OCI-LY3 (cell line): ENCODE measurements at regions not wholly inside any gene's neighbourhood (a gene's known extent, or its start where the extent isn't known, plus 50 kb on each side); places are given as distances from the start of the nearest gene placed in this dataset.

ENCODE experiments used
- H2AFZ ChIP-seq: fragments of 200-600, 300-600 bp; shearing (Covaris generic); 2 replicates; pipeline ENCODE4 v1.6.0; 2014; ENCODE audit warnings: antibody characterized with exemption, low read depth, low read length
- H3K27ac ChIP-seq: fragments of 200-600, 300-600 bp; sonication (generic); 2 replicates; pipeline ENCODE4 v1.5.1; 2014; ENCODE audit warnings: mild to moderate bottlenecking, low read length, moderate library complexity, mixed read lengths
- H3K27me3 ChIP-seq: fragments of 200-600, 300-600 bp; sonication (generic); 2 replicates; pipeline ENCODE4 v1.6.1; 2014; ENCODE audit warnings: low read depth, low read length, mixed read lengths
- H3K36me3 ChIP-seq: fragments of 200-600, 300-600 bp; sonication (generic); replicated peaks from 2 replicates; pipeline ENCODE3; 2014; ENCODE audit warnings: low read depth, low read length, mixed read lengths
- H3K4me1 ChIP-seq: fragments of 300-600, 200-600 bp; sonication (generic); 2 replicates; pipeline ENCODE4 v1.6.1; 2014; ENCODE audit warnings: low read length, mixed read lengths
- H3K4me2 ChIP-seq: fragments of 200-600, 300-600 bp; sonication (generic); 2 replicates; pipeline ENCODE4 v1.6.1; 2014; ENCODE audit warnings: low read length, mixed read lengths
- H3K4me3 ChIP-seq: fragments of 300-600, 200-600 bp; sonication (generic); 2 replicates; pipeline ENCODE4 v1.5.1; 2014; ENCODE audit warnings: antibody characterized with exemption, mild to moderate bottlenecking, low read length, moderate library complexity
- H3K79me2 ChIP-seq: fragments of 300-600, 200-600 bp; shearing (Covaris generic); 2 replicates; pipeline ENCODE4 v1.6.1; 2014; ENCODE audit warnings: mild to moderate bottlenecking, low read length, mixed read lengths
- H3K9ac ChIP-seq: fragments of 300-600, 200-600 bp; shearing (Covaris generic); 2 replicates; pipeline ENCODE4 v1.6.0; 2014; ENCODE audit warnings: mild to moderate bottlenecking, low read length, moderate library complexity
- H3K9me3 ChIP-seq: fragments of 200-600, 300-600 bp; shearing (Covaris generic); 2 replicates; pipeline ENCODE4 v1.6.1; 2014; ENCODE audit warnings: low read length, mixed read lengths; ENCODE audit not compliant: insufficient read depth
- H4K20me1 ChIP-seq: fragments of 200-600, 300-600 bp; sonication (generic); 2 replicates; pipeline ENCODE4 v1.6.1; 2016; ENCODE audit warnings: low read length, mixed read lengths; ENCODE audit not compliant: insufficient read depth
- EZH2phosphoT487 ChIP-seq: fragments of 200-600 bp; shearing (Covaris generic); IDR thresholded peaks from 2 replicates; pipeline ENCODE4 v1.6.1; 2018; ENCODE audit warnings: antibody characterized with exemption, mixed run types, low read depth
- TF ChIP-seq, protein P1 (sequence below): fragments of 200-600, 300-600 bp; sonication (generic); IDR thresholded peaks from 2 replicates; pipeline ENCODE4 v1.5.1; 2014; ENCODE audit warnings: antibody characterized with exemption, low read length, low read depth

DNA sequence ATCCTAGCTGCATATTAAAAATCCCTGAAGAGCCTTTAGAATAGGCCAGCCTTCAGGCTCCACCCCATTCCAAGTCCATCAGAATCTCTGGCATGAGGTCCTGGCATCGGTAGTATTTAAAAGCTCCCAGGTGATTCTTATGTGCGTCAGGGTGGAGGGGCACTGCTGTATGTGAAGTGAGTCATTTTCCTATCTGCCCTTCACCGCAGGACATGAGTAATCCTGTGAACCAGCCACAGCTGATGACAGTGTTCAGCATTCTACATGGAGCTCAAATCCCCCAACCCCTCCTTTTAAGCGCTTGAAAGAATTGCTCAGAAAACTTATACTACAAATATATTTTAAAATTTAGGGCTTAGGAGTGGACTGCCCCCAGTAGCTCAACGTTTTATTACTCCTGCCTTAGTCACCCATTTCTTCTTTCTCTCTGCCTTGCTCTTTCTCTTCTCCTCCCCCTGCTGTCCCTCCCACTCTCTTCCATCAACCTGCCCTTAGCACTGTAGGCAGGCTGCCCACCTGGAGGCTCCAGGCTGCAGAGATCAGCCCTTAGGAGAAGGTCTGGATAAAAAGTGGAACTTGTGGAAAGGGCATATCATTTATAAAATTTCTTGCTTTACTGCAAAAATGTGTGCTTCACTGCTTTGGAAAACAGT, 73.8 kb upstream of the ZNF281 start:
- peak overlapping the region; percentile 47 for H3K9ac ChIP-seq
- no peaks in the 10 kb centered on the region for H3K36me3 ChIP-seq
- H2AFZ ChIP-seq = no peak overlapping the region
- peak overlapping the region; percentile 67 for H3K4me3 ChIP-seq
- peak overlapping the region; percentile 58 for H3K27ac ChIP-seq
- no peaks in the 10 kb centered on the region for H3K27me3 ChIP-seq
- no peaks in the 10 kb centered on the region for H3K79me2 ChIP-seq
- no peaks in the 10 kb centered on the region for H4K20me1 ChIP-seq
- TF ChIP-seq, protein P1, sequence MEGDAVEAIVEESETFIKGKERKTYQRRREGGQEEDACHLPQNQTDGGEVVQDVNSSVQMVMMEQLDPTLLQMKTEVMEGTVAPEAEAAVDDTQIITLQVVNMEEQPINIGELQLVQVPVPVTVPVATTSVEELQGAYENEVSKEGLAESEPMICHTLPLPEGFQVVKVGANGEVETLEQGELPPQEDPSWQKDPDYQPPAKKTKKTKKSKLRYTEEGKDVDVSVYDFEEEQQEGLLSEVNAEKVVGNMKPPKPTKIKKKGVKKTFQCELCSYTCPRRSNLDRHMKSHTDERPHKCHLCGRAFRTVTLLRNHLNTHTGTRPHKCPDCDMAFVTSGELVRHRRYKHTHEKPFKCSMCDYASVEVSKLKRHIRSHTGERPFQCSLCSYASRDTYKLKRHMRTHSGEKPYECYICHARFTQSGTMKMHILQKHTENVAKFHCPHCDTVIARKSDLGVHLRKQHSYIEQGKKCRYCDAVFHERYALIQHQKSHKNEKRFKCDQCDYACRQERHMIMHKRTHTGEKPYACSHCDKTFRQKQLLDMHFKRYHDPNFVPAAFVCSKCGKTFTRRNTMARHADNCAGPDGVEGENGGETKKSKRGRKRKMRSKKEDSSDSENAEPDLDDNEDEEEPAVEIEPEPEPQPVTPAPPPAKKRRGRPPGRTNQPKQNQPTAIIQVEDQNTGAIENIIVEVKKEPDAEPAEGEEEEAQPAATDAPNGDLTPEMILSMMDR = no peak
- no peak for TF ChIP-seq EZH2phosphoT487
- H3K9me3 ChIP-seq = no peaks in the 10 kb centered on the region
- H3K4me2 ChIP-seq = peak overlapping the region; percentile 91
- H3K4me1 ChIP-seq = peaks cover 67% of the 10 kb centered on the region

DNA sequence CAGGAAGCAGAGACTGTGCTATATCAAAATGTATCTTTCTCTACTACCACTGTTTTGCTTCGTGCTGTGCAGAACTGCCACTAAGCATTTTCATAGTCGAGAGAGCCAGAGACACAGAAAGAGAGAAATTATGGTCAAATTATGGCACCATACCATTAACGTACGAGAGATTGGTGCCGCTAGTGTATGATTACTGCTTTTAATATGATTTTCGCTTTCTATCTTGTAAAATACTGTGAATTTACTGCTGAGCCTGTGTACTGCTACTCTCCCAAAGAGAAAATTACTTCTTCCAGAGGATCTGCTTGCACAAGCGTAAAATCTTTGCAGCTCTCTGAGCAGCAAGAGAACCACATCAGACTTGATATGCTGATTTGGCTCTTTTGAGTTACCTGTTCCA, 71.1 kb upstream of the ZNF281 start:
- Histone ChIP-seq H4K20me1 (no peaks in the 10 kb centered on the region), H3K27ac (0 out of 2 replicates have a peak overlapping the region, but pooled peaks have one; percentile 0), H2AFZ (0 out of 2 replicates have a peak overlapping the region, but pooled peaks have one; percentile 45), H3K4me2 (peak overlapping the region; percentile 42), H3K36me3 (no peaks in the 10 kb centered on the region), H3K79me2 (no peaks in the 10 kb centered on the region), H3K27me3 (no peaks in the 10 kb centered on the region), H3K9me3 (no peaks in the 10 kb centered on the region), H3K4me3 (peak overlapping the region; percentile 8; the same call in 1 of the 2 replicates), H3K9ac (peak overlapping the region; percentile 5; the same call in 1 of the 2 replicates), H3K4me1 (peaks cover 62% of the 10 kb centered on the region)
- TF ChIP-seq EZH2phosphoT487 = no peak
- TF ChIP-seq, protein P1 = no peak

DNA sequence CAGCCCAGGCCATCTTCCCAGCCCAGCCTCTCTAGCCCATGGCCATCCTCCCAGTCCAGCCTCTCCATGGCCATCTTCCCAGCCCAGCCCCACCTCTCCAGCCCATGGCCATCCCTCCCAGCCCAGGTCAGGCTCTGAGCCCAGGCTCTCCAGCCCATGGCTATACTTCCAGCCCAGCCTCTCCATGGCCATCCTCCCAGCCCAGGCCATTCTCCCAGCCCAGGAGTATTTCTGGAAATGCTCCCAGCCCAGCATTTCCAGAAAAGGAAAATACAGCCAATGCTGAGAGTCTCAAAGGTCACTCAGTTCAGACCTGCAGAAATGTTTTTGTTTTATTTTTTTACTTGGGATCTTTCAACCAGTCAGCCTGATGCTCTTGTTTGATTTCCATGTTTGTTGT, 70.0 kb upstream of the ZNF281 start:
- H3K79me2 ChIP-seq = no peaks in the 10 kb centered on the region
- no peak overlapping the region for H3K9ac ChIP-seq
- no peaks in the 10 kb centered on the region for H4K20me1 ChIP-seq
- H3K36me3 ChIP-seq = no peaks in the 10 kb centered on the region
- H3K4me1 ChIP-seq = peaks cover 72% of the 10 kb centered on the region
- H3K27me3 ChIP-seq = no peaks in the 10 kb centered on the region
- no peak overlapping the region for H3K27ac ChIP-seq
- no peaks in the 10 kb centered on the region for H3K9me3 ChIP-seq
- H2AFZ ChIP-seq = no peak overlapping the region
- no peak overlapping the region for H3K4me2 ChIP-seq
- no peak overlapping the region for H3K4me3 ChIP-seq
- TF ChIP-seq, protein P1 = no peak
- TF ChIP-seq EZH2phosphoT487 = no peak

DNA sequence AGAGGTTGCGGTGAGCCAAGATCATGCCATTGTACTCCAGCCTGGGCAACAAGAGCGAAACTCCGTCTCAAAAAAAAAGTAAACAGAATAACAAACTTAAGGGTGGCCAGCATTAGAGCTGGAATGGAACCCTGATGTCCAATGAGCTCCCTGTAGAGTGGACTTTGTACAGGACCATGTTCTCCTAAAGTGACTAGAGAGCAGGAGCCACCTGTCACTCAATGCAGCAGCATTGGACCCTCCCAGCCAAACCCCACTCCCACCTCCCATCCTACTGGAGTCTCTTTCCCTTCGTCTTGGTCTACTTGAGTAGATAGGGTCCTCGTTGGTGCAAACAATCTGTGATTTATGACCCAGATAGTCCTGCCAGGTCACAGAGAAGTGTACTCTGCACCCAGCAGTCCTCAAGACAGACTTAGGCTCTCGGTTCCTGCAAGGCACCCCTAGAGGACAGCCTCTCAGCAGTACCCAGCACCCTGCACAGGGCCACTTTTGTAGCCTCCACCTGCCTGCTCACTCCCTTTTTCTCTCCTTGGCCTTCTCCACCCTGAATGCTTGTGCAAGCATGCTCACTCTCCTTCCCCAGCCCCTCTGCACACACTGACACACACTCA, 69.2 kb upstream of the ZNF281 start:
- no peaks in the 10 kb centered on the region for H4K20me1 ChIP-seq
- H3K36me3 ChIP-seq = no peaks in the 10 kb centered on the region
- no peaks in the 10 kb centered on the region for H3K27me3 ChIP-seq
- no peak overlapping the region for H3K4me3 ChIP-seq
- H3K4me2 ChIP-seq = no peak overlapping the region
- H3K27ac ChIP-seq = no peak overlapping the region
- no peak overlapping the region for H3K9ac ChIP-seq
- peaks cover 72% of the 10 kb centered on the region for H3K4me1 ChIP-seq
- no peaks in the 10 kb centered on the region for H3K79me2 ChIP-seq
- H3K9me3 ChIP-seq = no peaks in the 10 kb centered on the region
- TF ChIP-seq, protein P1 = no peak
- TF ChIP-seq EZH2phosphoT487 = no peak
- no peak overlapping the region for H2AFZ ChIP-seq
